ENCODE measurements at regions not wholly inside any gene's neighbourhood (a gene's known extent, or its start where the extent isn't known, plus 50 kb on each side); places are given as distances from the start of the nearest gene placed in this dataset.

GRCh38 chr5:33277061-33277650, 163.6 kb upstream of the TARS1 start:
- TF ChIP-seq CTCF (conservative IDR thresholded peaks at IDR 0.05; ENCODE audit: low read depth, low read length) (no peak), EZH2phosphoT487 (IDR thresholded peaks at IDR 0.05; ENCODE audit: borderline replicate concordance, low read length) (no peak), EZH2 (IDR thresholded peaks at IDR 0.05; ENCODE audit: low read length, unreplicated experiment) (no peak)

Measured in PC-3 (cell line).